HepG2 (cell line): ENCODE measurements at regions not wholly inside any gene's neighbourhood (a gene's known extent, or its start where the extent isn't known, plus 50 kb on each side); places are given as distances from the start of the nearest gene placed in this dataset.

Source experiments
- ARID2 ChIP-seq: sonication (generic); formaldehyde crosslinking; IDR thresholded peaks from 2 replicates; pipeline ENCODE4 v1.8.1; 2022; ENCODE audit warnings: mild to moderate bottlenecking, missing genetic modification reagents, borderline replicate concordance
- CTCF ChIP-seq: sonication (generic); formaldehyde crosslinking; IDR thresholded peaks from 2 replicates; pipeline ENCODE4 v1.5.0; 2020; ENCODE audit warnings: mild to moderate bottlenecking, missing genetic modification reagents, moderate library complexity
- GMEB1 ChIP-seq: sonication (generic); formaldehyde crosslinking; IDR thresholded peaks from 2 replicates; pipeline ENCODE4 v1.5.1; 2020; ENCODE audit warnings: missing genetic modification reagents, mild to moderate bottlenecking, borderline replicate concordance
- JUND ChIP-seq: sonication (generic); formaldehyde crosslinking; IDR thresholded peaks from 2 replicates; pipeline ENCODE4 v1.8.0; 2022; ENCODE audit warnings: mild to moderate bottlenecking, missing genetic modification reagents
- MAFF ChIP-seq: IDR thresholded peaks from 2 replicates; pipeline ENCODE4 v1.6.1; 2011; ENCODE audit warnings: low read depth, low read length, improper control_type of control experiment
- ZBTB2 ChIP-seq: sonication (generic); formaldehyde crosslinking; IDR thresholded peaks from 2 replicates; pipeline ENCODE4 v1.8.0; 2022; ENCODE audit warnings: low read depth, missing genetic modification reagents
- ZFP36 ChIP-seq: fragments of 150-350 bp; IDR thresholded peaks from 2 replicates; pipeline ENCODE4 v1.6.1; 2018; ENCODE audit warnings: borderline replicate concordance, low read length, low read depth; ENCODE audit not compliant: partially characterized antibody
- ZMYM2 ChIP-seq: sonication (generic); formaldehyde crosslinking; IDR thresholded peaks from 2 replicates; pipeline ENCODE4 v1.8.0; 2022; ENCODE audit warnings: mild to moderate bottlenecking, missing genetic modification reagents
- ZNF234 ChIP-seq: sonication (generic); formaldehyde crosslinking; conservative IDR thresholded peaks from 2 replicates; pipeline ENCODE4 v1.5.1; 2020; ENCODE audit warnings: mild to moderate bottlenecking, missing genetic modification reagents

GRCh38 chr5:96115147-96115807 lies 153.6 kb upstream of the ELL2 start:
- TF ChIP-seq JUND (CRISPR knock-in tag) (no peak), ZMYM2 (CRISPR knock-in tag) (no peak), CTCF (CRISPR knock-in tag) (no peak), ARID2 (CRISPR knock-in tag) (no peak), MAFF (no peak), ZBTB2 (CRISPR knock-in tag) (no peak), ZFP36 (no peak), ZNF234 (CRISPR knock-in tag) (no peak), GMEB1 (no peak)
